CD4-positive, alpha-beta T cell treated with Interferon gamma for 1 hour (primary cell): ENCODE measurements at regions not wholly inside any gene's neighbourhood (a gene's known extent, or its start where the extent isn't known, plus 50 kb on each side); places are given as distances from the start of the nearest gene placed in this dataset.

Experiments used
- DNase-seq: peaks from one replicate; pipeline ENCODE4 v3.0.0-alpha.2; 2020

DNA sequence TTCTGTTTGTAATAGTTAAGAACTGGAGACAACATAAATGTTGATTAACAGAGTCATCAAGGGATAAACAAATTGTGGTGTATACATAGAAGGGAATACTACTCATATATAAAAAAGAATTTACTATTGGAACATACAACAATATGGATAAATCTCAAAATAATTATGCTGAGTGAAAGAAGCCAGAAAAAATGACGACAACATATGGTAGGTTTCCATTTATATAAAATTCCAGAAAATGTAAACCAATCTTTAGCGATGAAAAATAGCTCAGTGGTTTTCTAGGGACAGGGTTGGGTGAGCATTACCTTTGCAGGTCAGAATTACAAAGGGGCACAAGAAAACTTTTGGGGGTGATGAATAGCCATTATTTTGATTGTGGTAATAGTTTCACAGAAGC is 431.6 kb downstream of the PTPRU start:
- DNase-seq = no peak

DNA sequence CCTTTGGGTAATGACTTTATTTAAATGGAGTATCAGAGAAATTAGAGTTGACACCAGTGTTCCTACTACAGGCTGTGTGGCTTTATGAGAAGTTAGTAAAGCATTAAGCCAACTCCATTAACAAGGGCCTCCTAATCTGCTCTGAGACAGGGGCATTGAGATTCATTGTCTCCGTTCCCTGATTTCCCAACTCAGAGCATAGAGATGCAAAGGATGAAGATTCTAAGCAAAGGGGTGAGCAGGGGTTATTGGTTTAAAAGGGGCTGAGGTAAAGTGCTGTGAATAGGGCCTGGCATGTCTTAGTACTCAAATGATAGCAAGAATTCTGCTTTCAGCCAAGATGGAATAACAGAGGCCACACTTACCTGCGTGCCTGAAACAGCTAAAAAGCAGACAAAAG is 428.4 kb downstream of the PTPRU start:
- no peak for DNase-seq

DNA sequence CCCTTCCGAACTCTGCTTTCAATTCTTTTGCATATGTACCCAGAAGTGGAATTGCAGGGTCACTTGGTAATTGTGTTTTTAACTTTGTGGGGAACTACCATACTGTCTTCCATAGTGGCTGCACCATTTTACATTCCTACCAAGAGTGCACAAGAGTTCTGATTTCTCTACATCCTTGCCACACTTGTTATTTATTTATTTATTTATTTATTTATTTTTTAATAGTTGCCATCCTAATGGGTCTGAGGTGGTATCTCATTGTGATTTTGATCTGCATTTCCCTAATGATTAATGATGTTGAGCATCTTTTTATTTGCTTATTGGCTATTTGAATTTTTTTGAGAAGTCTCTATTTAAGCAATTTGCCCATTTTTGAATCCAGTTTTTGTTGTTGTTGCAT is 422.4 kb downstream of the PTPRU start:
- no peak for DNase-seq

DNA sequence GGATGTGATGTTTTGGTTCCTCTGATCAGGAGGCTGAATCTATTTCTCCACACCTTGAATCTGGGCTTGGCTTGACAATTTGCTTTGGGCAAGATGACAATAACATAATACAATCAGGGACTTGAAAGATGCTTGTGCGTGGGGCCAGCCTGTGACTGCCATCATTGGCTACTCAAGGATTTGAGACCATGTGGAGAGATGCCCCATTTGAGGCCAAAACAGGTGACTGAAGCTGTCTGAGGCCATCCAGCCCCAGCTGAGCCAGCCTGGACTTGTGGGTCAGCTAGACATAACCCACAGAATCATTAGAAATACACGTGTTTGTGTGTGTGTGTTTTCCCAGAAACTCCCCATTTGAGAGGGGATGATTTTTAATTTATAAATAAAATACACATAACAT is 421.5 kb downstream of the PTPRU start:
- DNase-seq = no peak

DNA sequence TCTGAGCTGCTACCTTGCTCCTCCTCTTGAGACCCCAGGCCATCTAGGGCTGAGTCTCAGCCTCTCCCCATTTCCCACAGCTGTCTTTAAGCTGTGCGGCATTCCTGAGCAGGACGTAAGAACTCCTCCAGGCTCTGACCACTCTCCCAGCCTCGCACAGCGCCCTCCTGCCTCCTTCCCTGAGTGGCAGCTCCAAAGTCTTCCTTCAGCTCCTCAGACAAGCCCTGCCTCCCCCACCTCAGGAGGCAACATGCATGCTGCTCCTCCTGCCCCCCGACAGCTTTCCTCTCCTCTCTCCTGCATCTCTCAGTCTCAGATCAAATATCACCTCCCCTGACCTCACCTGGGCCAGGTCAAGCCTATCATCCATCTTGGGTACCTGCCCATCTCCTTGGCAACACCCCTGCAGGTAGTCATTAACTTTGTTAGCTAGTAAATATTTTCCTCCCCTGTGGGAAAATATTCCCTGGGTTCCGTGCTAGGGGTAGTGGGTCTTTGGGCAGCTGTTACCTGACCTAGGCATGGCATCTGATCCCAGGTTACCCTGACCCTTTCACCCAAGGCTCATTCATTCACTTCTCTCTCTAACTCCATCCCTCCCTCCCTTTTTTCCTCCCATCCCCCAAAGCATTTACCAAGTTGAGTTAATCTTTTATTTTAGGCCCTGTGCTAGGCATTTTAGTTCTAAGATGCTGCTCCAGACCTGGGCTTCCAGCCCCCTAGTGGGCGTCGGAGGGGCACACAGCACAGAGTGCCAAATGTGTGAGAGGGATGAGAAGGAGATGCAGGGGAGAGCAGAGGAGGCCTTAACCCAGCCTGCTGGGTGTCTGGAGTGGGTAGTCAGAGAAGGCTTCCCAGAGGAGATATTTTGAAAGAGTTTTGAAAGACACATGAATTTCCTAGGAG is 419.9 kb downstream of the PTPRU start:
- no peak for DNase-seq

DNA sequence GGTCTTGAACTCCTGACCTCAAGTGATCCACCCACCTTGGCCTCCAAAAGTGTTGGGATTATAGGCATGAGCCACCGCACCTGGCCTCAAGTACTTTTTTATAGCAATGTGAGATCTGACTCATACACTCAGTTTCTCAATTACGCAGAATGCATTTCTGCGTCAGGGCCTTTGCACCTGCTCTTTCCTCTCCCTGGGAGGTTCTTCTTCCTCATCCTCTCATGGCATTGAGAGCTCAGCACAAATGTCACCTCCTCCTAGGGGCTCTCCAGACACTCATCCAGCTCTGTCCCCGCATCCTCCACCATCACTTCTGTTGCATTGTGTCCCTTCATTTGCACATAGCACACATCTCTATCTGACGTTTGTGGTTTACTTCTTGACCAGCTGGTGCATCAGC is 418.8 kb downstream of the PTPRU start:
- DNase-seq = no peak

DNA sequence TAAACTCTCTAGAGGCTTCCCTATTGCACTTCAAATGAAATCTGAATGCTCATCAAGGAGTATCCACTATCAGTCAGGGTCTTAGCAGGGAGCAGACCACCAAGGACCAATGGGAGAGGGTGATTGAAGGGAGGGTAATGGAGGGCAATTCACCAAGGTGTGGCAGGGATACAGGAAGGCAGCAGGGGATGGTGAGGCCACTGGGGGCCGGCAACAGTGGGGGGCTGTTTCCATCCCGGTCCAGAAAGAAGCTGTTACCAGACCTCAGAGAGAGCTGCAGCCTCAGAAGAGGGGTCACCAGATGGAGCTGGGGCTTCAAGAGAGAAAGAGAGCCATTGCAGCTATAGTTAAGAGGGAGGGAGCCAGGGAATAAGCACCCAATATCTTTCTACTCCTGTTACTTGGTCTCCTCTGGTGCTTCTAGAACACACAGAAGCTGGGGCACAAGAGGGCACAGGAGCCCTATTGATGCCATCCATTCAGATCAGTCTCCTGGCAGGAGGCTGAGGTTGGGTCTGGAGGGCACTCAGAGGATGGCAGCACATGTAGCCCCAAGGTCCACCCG is 417.6 kb downstream of the PTPRU start:
- no peak for DNase-seq

DNA sequence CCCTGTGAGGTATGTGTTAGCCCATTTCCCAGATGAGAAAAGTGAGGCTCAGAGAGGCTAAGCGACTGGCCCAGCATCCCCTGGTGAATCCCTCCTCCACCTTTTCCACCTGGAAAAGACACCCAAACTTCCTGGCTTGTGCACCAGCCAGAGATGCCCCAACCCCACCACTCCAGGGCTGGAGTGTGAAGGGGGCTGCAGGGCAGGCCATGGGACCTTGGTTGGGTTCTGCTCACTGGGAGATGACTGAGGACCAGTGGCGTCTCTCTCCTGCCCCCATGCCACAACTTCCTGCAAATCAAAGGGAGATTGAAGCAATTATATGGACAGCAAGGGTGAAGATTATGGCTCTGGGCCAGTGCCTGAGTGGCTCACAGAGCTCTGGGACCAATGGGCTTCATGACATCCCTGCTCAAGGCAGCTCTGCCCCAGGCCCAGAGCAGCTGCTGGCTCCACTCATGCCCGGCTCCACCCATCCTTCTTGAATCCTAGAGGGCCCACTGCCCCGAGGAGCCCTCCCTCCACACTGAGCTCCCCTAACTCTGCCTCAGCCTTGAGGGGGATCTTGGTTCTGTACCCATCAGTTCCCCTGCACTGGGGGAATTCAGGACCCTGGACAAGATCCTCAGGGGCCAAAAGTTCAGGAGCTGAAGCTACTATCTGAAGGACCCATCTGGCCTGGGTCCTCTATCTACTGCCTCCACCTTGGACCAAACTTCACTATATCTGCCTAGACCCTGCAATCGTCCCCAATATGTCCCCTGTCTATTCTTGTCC is 416.9 kb downstream of the PTPRU start:
- DNase-seq = no peak

DNA sequence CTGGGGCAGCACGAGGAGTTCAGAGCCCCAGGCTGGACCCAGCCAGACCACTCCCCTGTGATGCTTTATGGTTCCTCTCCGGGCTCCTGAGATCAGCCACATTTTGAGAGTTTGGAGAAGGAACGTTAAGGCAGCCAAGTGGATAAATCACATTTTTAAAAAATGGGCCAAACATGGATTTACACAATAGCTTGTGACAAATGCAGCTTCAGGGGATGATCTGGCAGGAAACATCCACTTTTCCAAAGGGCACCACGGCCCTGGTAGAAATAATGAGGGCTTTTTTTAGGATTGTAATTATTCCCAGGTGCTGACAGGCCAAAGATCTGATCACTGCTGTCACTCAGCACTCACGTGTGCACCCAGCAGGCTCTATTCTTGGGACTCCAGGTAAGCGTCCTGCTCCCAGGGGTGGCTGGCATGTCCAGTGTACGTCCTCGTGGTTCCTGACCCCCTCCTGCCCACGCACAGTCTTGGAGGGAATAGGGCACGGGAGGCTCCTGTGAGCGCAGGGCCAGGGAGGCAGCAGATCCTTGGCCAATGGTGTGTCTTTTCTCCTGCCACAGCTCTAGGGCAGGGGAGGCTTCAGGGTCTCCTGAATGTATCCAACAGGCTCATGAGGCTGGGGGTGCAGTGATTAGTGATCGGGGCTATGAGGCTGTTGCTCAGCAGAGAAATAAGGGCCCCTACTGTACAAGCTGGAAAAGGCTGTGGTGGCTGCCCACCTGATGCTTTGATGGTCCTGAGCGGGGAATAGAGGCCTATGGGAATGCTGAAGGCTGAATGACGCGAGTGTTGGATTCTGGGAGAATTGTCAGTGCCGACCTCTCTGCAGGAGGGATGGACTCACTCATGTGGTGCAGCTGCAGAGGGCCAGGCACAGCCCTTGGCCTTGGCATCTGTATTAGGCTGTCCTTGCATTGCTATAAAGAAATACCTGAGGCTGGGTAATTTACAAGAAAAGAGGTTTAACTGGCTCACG is 415.7 kb downstream of the PTPRU start:
- no peak for DNase-seq

DNA sequence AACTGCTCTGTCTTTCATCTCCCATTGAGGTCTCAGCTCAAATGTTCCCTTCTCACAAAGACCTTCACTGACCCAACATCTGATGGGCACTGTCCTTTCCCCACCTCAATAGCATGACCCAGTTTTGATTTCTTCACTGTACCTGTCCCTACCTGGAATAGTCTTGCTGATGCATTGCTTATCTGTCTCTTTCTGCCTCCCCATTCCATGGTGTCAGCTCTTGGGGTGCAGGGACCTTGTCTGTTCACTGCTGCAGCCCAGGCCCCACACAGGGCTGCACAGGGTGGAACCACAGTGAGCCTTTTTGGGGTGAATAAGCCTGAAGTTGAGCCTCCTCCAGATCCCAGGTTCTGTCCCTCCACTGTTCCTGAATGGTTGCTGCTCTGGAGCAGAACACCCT is 414.9 kb downstream of the PTPRU start:
- no peak for DNase-seq

DNA sequence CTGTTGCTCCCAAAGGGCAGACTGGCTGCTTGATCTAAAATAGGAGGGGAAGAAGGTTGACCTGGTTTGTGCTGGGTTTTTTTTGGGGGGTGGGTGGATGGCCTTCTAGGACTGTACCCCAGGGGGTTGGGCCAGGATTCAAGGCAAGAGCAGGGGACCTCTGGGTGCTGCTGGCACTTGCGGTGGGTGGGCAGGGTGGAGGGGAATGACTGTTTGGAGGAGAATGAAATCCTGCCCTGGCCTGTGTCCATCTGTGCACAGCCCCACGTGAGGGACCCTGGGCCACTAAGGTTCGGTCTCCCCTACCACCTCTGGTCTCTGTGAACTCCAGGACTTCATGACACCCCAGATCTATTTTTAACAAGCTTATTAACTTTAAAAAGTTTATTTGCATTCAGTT is 414.2 kb downstream of the PTPRU start:
- no peak for DNase-seq

DNA sequence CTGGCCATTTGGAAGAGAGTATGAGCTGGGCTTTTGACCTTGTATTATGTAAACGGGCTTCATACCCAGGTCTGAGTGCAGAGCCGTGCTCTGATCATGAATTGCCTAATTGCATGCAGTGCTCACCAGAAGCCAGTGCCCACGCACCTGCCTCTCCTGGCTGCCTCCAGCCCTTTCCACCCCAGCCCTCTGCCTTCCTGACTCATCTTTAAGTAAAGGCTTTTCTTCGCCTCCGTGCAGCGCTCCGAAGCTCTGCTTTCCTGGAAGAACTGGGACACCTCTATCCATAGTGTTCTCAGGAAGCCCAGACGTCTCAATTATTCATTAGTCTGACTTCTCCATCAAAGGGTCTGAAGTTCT is 413.7 kb downstream of the PTPRU start:
- DNase-seq = no peak

DNA sequence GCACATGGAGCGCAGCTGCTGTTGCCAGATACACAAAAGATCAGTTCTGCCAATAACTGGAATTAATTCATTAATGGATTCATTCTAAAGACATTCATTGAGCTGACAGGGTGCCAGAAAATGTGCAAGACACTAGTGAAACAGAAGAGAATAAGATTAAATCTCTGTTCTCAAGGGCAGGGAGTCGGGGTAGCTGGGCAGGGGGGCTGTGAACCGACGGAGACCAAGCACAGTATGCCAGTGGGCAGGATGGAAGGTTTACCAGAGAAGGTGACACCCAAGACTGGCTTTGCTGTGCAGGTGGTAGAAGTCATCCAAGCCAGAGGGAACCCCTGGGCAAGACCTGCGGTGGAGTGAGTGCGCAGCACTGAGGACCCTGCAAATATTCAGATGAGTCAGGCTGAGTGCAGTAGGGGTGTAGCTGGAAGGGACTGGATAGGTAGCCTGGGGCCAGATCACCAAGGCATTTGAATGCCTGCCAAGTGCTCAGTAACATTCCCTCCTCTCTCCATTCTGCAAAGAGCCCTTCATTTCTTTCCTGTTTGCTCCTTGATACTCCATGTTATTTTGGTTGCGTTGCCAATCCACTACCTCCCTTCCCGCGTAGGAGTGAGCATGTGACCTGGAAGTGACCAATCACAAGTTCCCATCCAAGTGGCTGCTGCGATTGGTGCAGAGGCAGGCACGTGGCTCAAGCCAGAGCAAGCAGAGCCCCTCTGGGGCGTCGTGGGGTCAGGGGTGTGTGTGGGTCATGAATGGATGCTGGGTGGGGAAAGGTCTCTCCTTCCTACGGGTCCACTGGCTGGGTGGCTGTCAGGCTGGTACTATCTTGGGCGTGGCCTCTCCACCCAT is 413.1 kb downstream of the PTPRU start:
- no peak for DNase-seq

DNA sequence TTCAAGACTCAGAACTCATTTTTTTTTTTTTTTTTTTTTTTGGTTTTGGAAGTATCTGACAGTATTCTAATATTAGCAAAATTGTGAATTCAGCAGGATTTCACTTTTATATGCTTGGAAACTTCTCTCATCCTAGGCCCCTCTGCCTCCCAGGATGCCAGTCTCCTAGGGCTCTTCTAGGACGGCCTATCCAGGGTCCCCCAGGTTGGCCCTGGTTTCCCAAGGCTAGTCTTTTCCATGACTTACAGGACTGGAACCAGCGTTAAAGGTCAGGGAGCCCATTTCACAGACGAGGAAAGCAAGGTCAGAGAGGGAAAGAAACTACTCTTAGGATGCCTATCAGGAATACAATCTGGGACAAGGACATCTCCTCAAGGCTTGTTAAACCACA is 412.5 kb downstream of the PTPRU start:
- DNase-seq = no peak

DNA sequence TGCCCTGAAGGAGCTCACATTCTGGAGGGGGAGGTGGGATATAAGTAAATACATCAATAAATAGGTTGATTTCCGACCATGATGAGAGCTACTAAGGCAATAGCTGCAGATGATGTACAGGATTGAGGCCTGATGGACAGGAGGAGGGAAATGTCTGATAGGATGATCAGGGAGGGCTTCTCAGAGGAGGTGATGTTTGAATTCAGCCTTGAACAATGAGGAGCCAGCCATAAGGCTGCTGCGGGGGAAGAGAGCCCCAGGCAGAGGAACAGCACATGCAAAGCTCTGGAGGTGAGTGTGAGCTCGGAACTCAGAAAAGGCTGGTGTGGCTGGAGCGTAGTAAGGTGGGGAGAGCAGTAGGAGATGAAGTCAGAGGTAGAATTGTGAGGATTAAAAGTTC is 411.7 kb downstream of the PTPRU start:
- no peak for DNase-seq

DNA sequence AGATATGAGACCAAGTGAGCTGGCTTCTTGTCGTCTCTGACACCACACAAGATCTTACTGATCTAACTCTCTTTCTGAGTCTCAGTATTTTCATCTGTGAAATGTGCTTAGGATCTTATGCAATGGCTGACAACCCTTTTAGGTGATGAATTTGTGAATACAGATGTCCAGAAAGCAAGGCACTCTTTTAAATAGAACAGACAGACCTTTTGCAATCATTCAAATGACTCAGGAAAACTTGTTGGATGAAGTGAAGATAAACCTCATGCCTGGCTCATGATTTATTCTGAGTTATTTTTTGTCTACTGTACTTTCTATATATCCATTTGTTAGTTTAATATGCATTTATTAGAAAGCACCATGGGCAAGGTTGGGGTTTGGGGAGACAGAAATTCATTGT is 411.3 kb downstream of the PTPRU start:
- DNase-seq = no peak

DNA sequence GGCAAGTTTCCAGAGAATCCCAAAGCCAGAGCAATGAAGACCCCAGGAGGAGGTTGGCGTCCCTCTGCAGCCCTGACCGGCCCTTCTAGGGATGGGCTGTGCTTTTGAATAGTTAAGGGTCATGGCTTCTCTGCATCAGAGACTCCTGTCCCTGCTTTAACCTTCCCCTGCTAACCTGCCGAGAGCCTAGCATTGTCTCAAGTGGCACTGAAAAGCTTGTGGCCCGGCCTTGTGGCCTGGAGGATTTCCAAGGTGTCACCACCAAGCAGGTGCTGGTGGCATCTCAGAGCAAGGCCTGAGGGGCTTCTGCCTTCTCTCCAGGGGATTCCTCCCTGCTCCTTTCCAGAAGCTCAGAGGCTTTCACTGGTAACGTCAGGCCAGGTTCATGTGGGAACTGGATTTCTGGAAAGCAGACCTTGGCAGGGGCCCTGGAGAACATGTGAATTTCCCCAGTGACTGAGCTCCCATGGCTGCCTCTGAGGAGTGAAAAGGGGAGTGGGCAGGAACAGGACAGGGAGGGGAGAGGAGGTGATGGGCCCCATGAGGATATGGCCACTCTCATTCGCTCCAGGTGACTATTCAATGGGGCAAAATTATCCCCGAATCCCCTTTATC is 409.9 kb downstream of the PTPRU start:
- no peak for DNase-seq

DNA sequence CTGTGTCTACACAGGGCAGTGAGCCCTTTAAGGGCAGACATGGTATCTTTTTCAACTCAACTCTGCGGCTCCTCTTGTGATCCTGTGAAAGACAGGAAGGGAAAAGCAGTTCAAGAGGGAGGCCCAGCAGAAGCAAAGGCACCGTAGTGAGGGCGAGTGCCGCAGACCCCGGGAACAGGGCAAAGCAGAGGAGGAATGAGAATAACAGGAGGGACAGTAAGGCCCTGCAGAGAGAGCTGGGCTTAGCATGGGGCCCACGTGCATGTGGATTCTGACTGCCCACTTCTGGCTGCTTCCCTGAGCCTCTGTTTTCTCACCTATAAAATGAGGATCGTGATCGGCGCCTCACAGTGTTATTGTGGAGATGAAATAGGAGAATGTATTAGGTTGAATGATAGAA is 409.3 kb downstream of the PTPRU start:
- no peak for DNase-seq

DNA sequence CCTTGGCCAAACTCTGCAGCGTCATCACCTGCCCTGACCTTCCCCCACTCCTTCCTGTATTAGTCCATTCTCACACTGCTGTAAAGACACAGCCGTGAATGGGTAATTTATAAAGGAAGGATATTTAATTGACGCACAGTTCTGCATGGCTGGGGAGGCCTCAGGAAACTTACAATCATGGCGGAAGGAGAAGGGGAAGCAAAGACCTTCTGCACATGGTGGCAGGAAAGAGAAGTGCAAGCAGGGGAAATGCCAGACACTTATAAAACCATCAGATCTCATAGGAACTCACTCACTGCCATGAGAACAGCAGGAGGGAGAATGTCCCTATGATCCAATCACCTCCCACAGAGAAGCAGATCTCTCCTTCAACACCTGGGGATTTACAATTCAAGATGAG is 408.5 kb downstream of the PTPRU start:
- no peak for DNase-seq

DNA sequence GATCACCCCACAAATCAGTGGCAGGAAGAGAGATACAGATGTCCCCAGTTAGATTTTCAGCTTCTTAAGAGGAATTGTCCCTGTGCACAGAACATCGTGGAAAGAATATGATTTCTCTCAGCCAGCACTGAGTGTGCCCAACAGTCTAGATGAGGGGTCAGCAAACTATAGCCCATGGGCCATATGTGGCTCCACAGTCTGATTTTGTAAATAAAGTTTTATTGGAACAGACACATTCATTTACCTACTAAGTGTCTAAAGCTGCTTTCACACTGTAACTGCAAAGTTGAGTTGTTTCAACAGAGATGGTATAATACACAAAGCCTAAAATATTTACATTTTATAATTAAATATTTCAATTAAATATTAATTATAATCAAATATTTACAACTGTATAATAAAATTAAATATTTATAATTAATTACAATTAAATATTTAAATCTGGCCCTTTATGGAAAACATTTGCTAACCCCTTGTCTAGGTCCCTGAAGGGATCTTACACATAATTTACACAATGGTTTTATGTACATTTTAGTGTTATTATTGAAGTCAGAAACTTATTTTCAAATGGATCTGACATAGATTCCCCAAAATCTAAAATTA is 407.6 kb downstream of the PTPRU start:
- DNase-seq = no peak

DNA sequence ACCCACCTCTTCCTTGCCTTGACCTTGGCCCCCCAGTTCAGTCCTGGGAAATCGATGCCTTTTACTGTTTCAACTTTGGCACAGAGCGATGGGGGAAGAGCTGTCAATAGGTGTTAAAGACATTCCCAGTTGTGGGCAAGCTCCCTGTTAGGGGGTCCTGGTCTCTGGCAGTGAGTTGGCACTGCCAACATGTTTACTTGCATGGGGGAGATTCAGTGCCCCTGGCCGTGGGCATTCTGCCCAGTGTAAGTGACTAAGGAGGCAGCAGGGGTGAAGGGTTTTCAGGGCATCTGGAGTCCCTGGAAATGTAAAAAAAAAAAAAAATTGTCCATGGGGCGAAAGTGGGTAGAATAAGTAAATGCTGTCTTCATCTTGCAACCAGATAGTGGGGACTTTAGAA is 407.0 kb downstream of the PTPRU start:
- no peak for DNase-seq
